Caco-2 (cell line): ENCODE measurements at regions not wholly inside any gene's neighbourhood (a gene's known extent, or its start where the extent isn't known, plus 50 kb on each side); places are given as distances from the start of the nearest gene placed in this dataset.

Source experiments
- BruUV-seq: library from RNA; stranded (reverse); fragments of 400-500 nt; replicated peaks from 2 replicates; lab custom pipeline; 2021; lab: Mats Ljungman, UMichigan
- CTCF ChIA-PET: fragments of 300-600 bp; sonication (Branson Sonifier 250); formaldehyde crosslinking; loops from one replicate; lab custom pipeline; 2022; ENCODE audit warnings: antibody characterized with exemption; lab: Charles Lee
- POLR2A ChIA-PET: fragments of 300-600 bp; sonication (Branson Sonifier 250); formaldehyde crosslinking; loops from one replicate; lab custom pipeline; 2022; ENCODE audit warnings: antibody characterized with exemption; lab: Charles Lee
- DNase-seq, 2 experiments: peaks; one replicate each; pipeline versions ENCODE4 v3.0.0 to v3.0.0-alpha.2; 2020 to 2022
- H3K27me3 ChIP-seq: replicated peaks from 2 replicates; pipeline ENCODE4 v1.6.0; 2011; ENCODE audit warnings: low read length; ENCODE audit not compliant: control insufficient read depth, insufficient read depth
- H3K36me3 ChIP-seq: 2 replicates; pipeline ENCODE4 v1.5.1; 2011; ENCODE audit warnings: low read length; ENCODE audit not compliant: control insufficient read depth, insufficient read depth
- H3K4me1 ChIP-seq: fragments of 250-450 bp; sonication (Bioruptor Pico); 2 replicates; pipeline ENCODE4 v1.5.1; 2020; ENCODE audit warnings: mild to moderate bottlenecking
- H3K4me3 ChIP-seq: 2 replicates; pipeline ENCODE4 v1.5.1; 2011; ENCODE audit warnings: low read depth, mild to moderate bottlenecking, control low read depth, low read length
- H3K9me3 ChIP-seq: fragments of 250-450 bp; sonication (Bioruptor Pico); 2 replicates; pipeline ENCODE4 v1.5.1; 2020; ENCODE audit warnings: mild to moderate bottlenecking, moderate library complexity
- H3K27ac Mint-ChIP-seq: one replicate; pipeline ENCODE4 v1.8.0; 2022; ENCODE audit warnings: mixed read lengths; ENCODE audit not compliant: unreplicated experiment
- H3K27me3 Mint-ChIP-seq: one replicate; pipeline ENCODE4 v1.8.0; 2022; ENCODE audit warnings: mixed read lengths; ENCODE audit not compliant: insufficient read depth, unreplicated experiment
- H3K36me3 Mint-ChIP-seq: one replicate; pipeline ENCODE4 v1.8.0; 2022; ENCODE audit warnings: mild to moderate bottlenecking, mixed read lengths; ENCODE audit not compliant: insufficient read depth, unreplicated experiment
- H3K4me1 Mint-ChIP-seq: one replicate; pipeline ENCODE4 v1.8.0; 2022; ENCODE audit warnings: low read depth, mixed read lengths; ENCODE audit not compliant: unreplicated experiment
- H3K4me3 Mint-ChIP-seq: one replicate; pipeline ENCODE4 v1.8.0; 2022; ENCODE audit warnings: mild to moderate bottlenecking, moderate library complexity, mixed read lengths; ENCODE audit not compliant: unreplicated experiment
- H3K9me3 Mint-ChIP-seq: one replicate; pipeline ENCODE4 v1.8.0; 2022; ENCODE audit warnings: mixed read lengths; ENCODE audit not compliant: unreplicated experiment
- CTCF ChIP-seq, 2 experiments: fragments of 200-600 bp in 1 of 2; IDR thresholded peaks; 1 replicate in 1 of 2; 2 replicates in 1 of 2; pipeline versions ENCODE4 v1.5.1 to v1.8.0; 2011 to 2022; ENCODE audit warnings: antibody characterized with exemption in 1 of 2, control low read depth in 1 of 2, inconsistent platforms in 1 of 2, low read depth in 1 of 2, low read length in 1 of 2, mild to moderate bottlenecking in 1 of 2, moderate library complexity in 1 of 2; ENCODE audit not compliant: insufficient read depth in 1 of 2, severe bottlenecking in 1 of 2, unreplicated experiment in 1 of 2
- intact Hi-C: fragments of 100-400 bp; cut with micrococcal nuclease; formaldehyde crosslinking; loops from one replicate; pipeline ENCODE4 v1.10.0; 2022; ENCODE audit not compliant: unreplicated experiment

- H3K4me1 ChIP-seq: no peaks in the 10 kb centered on the region
- H3K4me3 ChIP-seq: no peak overlapping the region
- no peaks in the 10 kb centered on the region for H3K9me3 Mint-ChIP-seq
- no peaks in the 10 kb centered on the region for H3K36me3 ChIP-seq
- ChIA-PET CTCF (interaction anchor here (2.0 kb wide), 1 partner anchor 215 kb away, joined by 4 read pairs; no protein-coding TSS in a partner anchor), POLR2A (no interaction called here)
- no peak overlapping the region for H3K4me3 Mint-ChIP-seq
- TF ChIP-seq CTCF (IDR thresholded peaks at IDR 0.05; ENCODE audit: insufficient read depth in 1 of 2, low read depth in 1 of 2, low read length in 1 of 2, severe bottlenecking in 1 of 2, unreplicated experiment in 1 of 2): no peak
- no peaks in the 10 kb centered on the region for H3K9me3 ChIP-seq
- no peaks in the 10 kb centered on the region for H3K36me3 Mint-ChIP-seq
- DNase-seq: no peak
- peaks cover 6% of the 10 kb centered on the region for H3K4me1 Mint-ChIP-seq
- H3K27ac Mint-ChIP-seq: no peak overlapping the region
- no TSS peak for BruUV-seq
- no peaks in the 10 kb centered on the region for H3K27me3 Mint-ChIP-seq
- no peaks in the 10 kb centered on the region for H3K27me3 ChIP-seq
- intact Hi-C loops: no loop called here
These were observed 112.5 kb upstream of the CPM start for GRCh38 chr12:69045430-69045829.

- H3K27me3 Mint-ChIP-seq: no peaks in the 10 kb centered on the region
- no peaks in the 10 kb centered on the region for H3K27me3 ChIP-seq
- no peak for TF ChIP-seq CTCF (IDR thresholded peaks at IDR 0.05; ENCODE audit: insufficient read depth in 1 of 2, low read depth in 1 of 2, low read length in 1 of 2, severe bottlenecking in 1 of 2, unreplicated experiment in 1 of 2)
- H3K9me3 Mint-ChIP-seq: no peaks in the 10 kb centered on the region
- intact Hi-C loops: no loop called here
- H3K36me3 ChIP-seq: no peaks in the 10 kb centered on the region
- no peak overlapping the region for H3K4me3 ChIP-seq
- no peaks in the 10 kb centered on the region for H3K36me3 Mint-ChIP-seq
- DNase-seq: no peak
- ChIA-PET CTCF (interaction anchor here (2.0 kb wide), 1 partner anchor 216 kb away, joined by 4 read pairs; no protein-coding TSS in a partner anchor), POLR2A (no interaction called here)
- H3K4me1 ChIP-seq: no peaks in the 10 kb centered on the region
- H3K4me3 Mint-ChIP-seq: no peak overlapping the region
- no TSS peak for BruUV-seq
- peaks cover 6% of the 10 kb centered on the region for H3K4me1 Mint-ChIP-seq
- no peak overlapping the region for H3K27ac Mint-ChIP-seq
- no peaks in the 10 kb centered on the region for H3K9me3 ChIP-seq
These were observed 113.4 kb upstream of the CPM start for GRCh38 chr12:69046363-69046762.

- H3K27ac Mint-ChIP-seq: no peak overlapping the region
- no peak for TF ChIP-seq CTCF (IDR thresholded peaks at IDR 0.05; ENCODE audit: insufficient read depth in 1 of 2, low read depth in 1 of 2, low read length in 1 of 2, severe bottlenecking in 1 of 2, unreplicated experiment in 1 of 2)
- Histone ChIP-seq H3K4me1 (no peaks in the 10 kb centered on the region), H3K36me3 (no peaks in the 10 kb centered on the region), H3K9me3 (no peaks in the 10 kb centered on the region), H3K27me3 (no peaks in the 10 kb centered on the region), H3K4me3 (no peak overlapping the region)
- intact Hi-C loops: no loop called here
- no peak overlapping the region for H3K4me3 Mint-ChIP-seq
- peaks cover 6% of the 10 kb centered on the region for H3K4me1 Mint-ChIP-seq
- no peaks in the 10 kb centered on the region for H3K27me3 Mint-ChIP-seq
- DNase-seq: no peak
- no TSS peak for BruUV-seq
- no peaks in the 10 kb centered on the region for H3K9me3 Mint-ChIP-seq
- POLR2A ChIA-PET: no interaction called here
- no peaks in the 10 kb centered on the region for H3K36me3 Mint-ChIP-seq
- CTCF ChIA-PET: no interaction called here
These were observed 113.9 kb upstream of the CPM start for GRCh38 chr12:69046920-69047319.
